Thyroid gland (tissue), 4 donors: ENCODE measurements at regions not wholly inside any gene's neighbourhood (a gene's known extent, or its start where the extent isn't known, plus 50 kb on each side); places are given as distances from the start of the nearest gene placed in this dataset.

Experiments used
- CTCF ChIP-seq, 6 experiments: fragments of 200-600 bp in 3 of 6; fragments of 450-650 bp in 3 of 6; sonication (generic) in 3 of 6; IDR thresholded peaks; one replicate each; pipeline ENCODE4 v1.5.1; 2016 to 2019; ENCODE audit warnings: antibody characterized with exemption in 6 of 6, mild to moderate bottlenecking in 2 of 6, inconsistent platforms in 1 of 6, moderate library complexity in 1 of 6
- POLR2A ChIP-seq, 2 donors: fragments of 450-650 bp; IDR thresholded peaks; one replicate each; pipeline ENCODE4 v1.6.1; 2017; ENCODE audit warnings: antibody characterized with exemption in 2 of 2, mild to moderate bottlenecking in 2 of 2, moderate library complexity in 1 of 2

GRCh38 chr11:11056316-11056715 lies 198.5 kb upstream of the ZBED5 start:
- TF ChIP-seq CTCF (IDR thresholded peaks at IDR 0.05) (no peak), POLR2A (IDR thresholded peaks at IDR 0.05) (no peak)
